Ishikawa (cell line): ENCODE measurements at regions not wholly inside any gene's neighbourhood (a gene's known extent, or its start where the extent isn't known, plus 50 kb on each side); places are given as distances from the start of the nearest gene placed in this dataset.

Experiments
- CREB1 ChIP-seq: IDR thresholded peaks from 2 replicates; pipeline ENCODE4 v1.6.1; 2012; ENCODE audit warnings: low read depth
- EGR1 ChIP-seq: IDR thresholded peaks from 2 replicates; pipeline ENCODE4 v1.6.1; 2012
- EP300 ChIP-seq: IDR thresholded peaks from 2 replicates; pipeline ENCODE4 v1.6.1; 2012; ENCODE audit warnings: borderline replicate concordance
- FOXM1 ChIP-seq: IDR thresholded peaks from 2 replicates; pipeline ENCODE4 v1.6.1; 2012; ENCODE audit warnings: low read depth, borderline replicate concordance
- MAX ChIP-seq: IDR thresholded peaks from 2 replicates; pipeline ENCODE4 v1.6.1; 2012
- NFIC ChIP-seq: IDR thresholded peaks from 2 replicates; pipeline ENCODE4 v1.6.1; 2012
- REST ChIP-seq: IDR thresholded peaks from 2 replicates; pipeline ENCODE4 v1.6.1; 2012; ENCODE audit warnings: low read depth, mild to moderate bottlenecking
- TAF1 ChIP-seq: IDR thresholded peaks from 2 replicates; pipeline ENCODE4 v1.6.1; 2012; ENCODE audit warnings: low read depth, mild to moderate bottlenecking
- TCF12 ChIP-seq: IDR thresholded peaks from 2 replicates; pipeline ENCODE4 v1.6.1; 2012; ENCODE audit warnings: low read depth
- TEAD4 ChIP-seq: IDR thresholded peaks from 2 replicates; pipeline ENCODE4 v1.6.1; 2012
- USF1 ChIP-seq: IDR thresholded peaks from 2 replicates; pipeline ENCODE4 v1.6.1; 2012
- YY1 ChIP-seq: IDR thresholded peaks from 2 replicates; pipeline ENCODE4 v1.6.1; 2012; ENCODE audit warnings: low read depth
- ZBTB7A ChIP-seq: IDR thresholded peaks from 2 replicates; pipeline ENCODE4 v1.6.1; 2012; ENCODE audit warnings: low read depth

- no peak for TF ChIP-seq TAF1
- TF ChIP-seq TCF12: no peak
- TF ChIP-seq EGR1: no peak
- no peak for TF ChIP-seq TEAD4
- TF ChIP-seq ZBTB7A: no peak
- no peak for TF ChIP-seq EP300
- no peak for TF ChIP-seq YY1
- TF ChIP-seq REST: no peak
- TF ChIP-seq MAX: no peak
- TF ChIP-seq FOXM1: no peak
- TF ChIP-seq USF1: no peak
- no peak for TF ChIP-seq CREB1
- TF ChIP-seq NFIC: no peak
These were observed 105.1 kb upstream of the DCN start for GRCh38 chr12:91287753-91288152.
